GM23338 (cell line): ENCODE measurements at regions not wholly inside any gene's neighbourhood (a gene's known extent, or its start where the extent isn't known, plus 50 kb on each side); places are given as distances from the start of the nearest gene placed in this dataset.

Source experiments
- ATAC-seq: fragments of 200-7000 bp; cut with Tn5 transposase; 3 replicates; pipeline ENCODE4 v1.9.1; 2020
- DNase-seq: peaks from one replicate; pipeline ENCODE4 v3.0.0-alpha.2; 2015; ENCODE audit warnings: low spot score
- H2AFZ ChIP-seq: fragments of 200-600 bp; sonication (generic); 2 replicates; pipeline ENCODE4 v1.8.0; 2016; ENCODE audit warnings: antibody characterized with exemption, mild to moderate bottlenecking, moderate library complexity
- H3F3A ChIP-seq: fragments of 200-600 bp; sonication (generic); replicated peaks from 2 replicates; pipeline ENCODE4 v1.8.0; 2017; ENCODE audit warnings: antibody characterized with exemption, mixed run types, low read depth
- H3K27ac ChIP-seq: fragments of 200-600 bp; sonication (generic); 2 replicates; pipeline ENCODE4 v1.6.1; 2016; ENCODE audit warnings: low read depth
- H3K27me3 ChIP-seq: fragments of 200-600 bp; sonication (generic); 2 replicates; pipeline ENCODE4 v1.8.0; 2016; ENCODE audit warnings: mild to moderate bottlenecking, mixed run types, moderate library complexity; ENCODE audit not compliant: insufficient read depth
- H3K36me3 ChIP-seq: fragments of 200-600 bp; sonication (generic); 2 replicates; pipeline ENCODE4 v1.8.0; 2016; ENCODE audit warnings: mild to moderate bottlenecking; ENCODE audit not compliant: insufficient read depth
- H3K4me1 ChIP-seq: fragments of 200-600 bp; sonication (generic); 2 replicates; pipeline ENCODE4 v1.8.0; 2016; ENCODE audit warnings: mild to moderate bottlenecking, moderate library complexity; ENCODE audit not compliant: insufficient read depth
- H3K4me2 ChIP-seq: fragments of 200-600 bp; sonication (generic); 2 replicates; pipeline ENCODE4 v1.7.1; 2017; ENCODE audit warnings: mixed run types
- H3K4me3 ChIP-seq: fragments of 200-600 bp; sonication (generic); 2 replicates; pipeline ENCODE4 v1.6.1; 2016; ENCODE audit warnings: mixed run types
- H3K79me2 ChIP-seq: fragments of 200-600 bp; sonication (generic); replicated peaks from 2 replicates; pipeline ENCODE4 v1.8.0; 2017; ENCODE audit warnings: mild to moderate bottlenecking; ENCODE audit not compliant: insufficient read depth
- H3K9me2 ChIP-seq: fragments of 200-600 bp; sonication (generic); 2 replicates; pipeline ENCODE4 v1.8.0; 2017; ENCODE audit not compliant: insufficient read depth
- H4K20me1 ChIP-seq: fragments of 200-600 bp; sonication (generic); replicated peaks from 2 replicates; pipeline ENCODE4 v1.8.0; 2017; ENCODE audit warnings: mild to moderate bottlenecking; ENCODE audit not compliant: insufficient read depth
- H3K27ac Mint-ChIP-seq: 2 replicates; pipeline ENCODE4 v1.8.0; 2020; ENCODE audit warnings: inconsistent platforms, mild to moderate bottlenecking, moderate library complexity, mixed read lengths
- H3K27me3 Mint-ChIP-seq: 3 replicates; pipeline ENCODE4 v1.8.0; 2022; ENCODE audit warnings: low read depth, mild to moderate bottlenecking, moderate library complexity, mixed read lengths, inconsistent platforms; ENCODE audit not compliant: insufficient read depth, poor library complexity
- H3K36me3 Mint-ChIP-seq: 3 replicates; pipeline ENCODE4 v1.8.0; 2021; ENCODE audit warnings: low read depth, mild to moderate bottlenecking, inconsistent platforms, moderate library complexity, mixed read lengths
- H3K4me1 Mint-ChIP-seq: 3 replicates; pipeline ENCODE4 v1.8.0; 2020; ENCODE audit warnings: mild to moderate bottlenecking, inconsistent platforms, mixed read lengths
- H3K4me3 Mint-ChIP-seq: 3 replicates; pipeline ENCODE4 v1.8.0; 2021; ENCODE audit warnings: moderate library complexity, mild to moderate bottlenecking, inconsistent platforms, mixed read lengths
- H3K9me3 Mint-ChIP-seq: 3 replicates; pipeline ENCODE4 v1.8.0; 2020; ENCODE audit warnings: moderate library complexity, mild to moderate bottlenecking, inconsistent platforms, mixed read lengths
- CTCF ChIP-seq, 2 experiments: fragments of 200-600 bp in 1 of 2; sonication (generic) in 1 of 2; conservative IDR thresholded peaks; 2 replicates each; pipeline versions ENCODE4 v1.5.1 to v1.6.1; 2016 to 2017; ENCODE audit warnings: antibody characterized with exemption in 2 of 2, low read depth in 2 of 2, mild to moderate bottlenecking in 2 of 2, moderate library complexity in 1 of 2
- ETS1 ChIP-seq: IDR thresholded peaks from 2 replicates; pipeline ENCODE4 v1.6.1; 2016; ENCODE audit warnings: antibody characterized with exemption
- EZH2 ChIP-seq: fragments of 200-600 bp; sonication (generic); IDR thresholded peaks from one replicate; pipeline ENCODE4 v1.8.0; 2017; ENCODE audit warnings: antibody characterized with exemption, mild to moderate bottlenecking, low read depth; ENCODE audit not compliant: unreplicated experiment
- NANOG ChIP-seq: IDR thresholded peaks from 2 replicates; pipeline ENCODE4 v1.6.1; 2016; ENCODE audit warnings: antibody characterized with exemption, borderline replicate concordance
- REST ChIP-seq: IDR thresholded peaks from one replicate; pipeline ENCODE4 v1.6.1; 2018; ENCODE audit warnings: antibody characterized with exemption; ENCODE audit not compliant: unreplicated experiment
- STAT1 ChIP-seq: IDR thresholded peaks from one replicate; pipeline ENCODE4 v1.6.1; 2016; ENCODE audit warnings: antibody characterized with exemption; ENCODE audit not compliant: unreplicated experiment
- ZNF114 ChIP-seq: fragments of 250-450 bp; sonication (Bioruptor Pico); IDR thresholded peaks from 2 replicates; pipeline ENCODE4 v1.5.0; 2020; ENCODE audit warnings: mild to moderate bottlenecking, moderate library complexity
- ZNF462 ChIP-seq: fragments of 250-450 bp; sonication (Bioruptor Pico); IDR thresholded peaks from 2 replicates; pipeline ENCODE4 v1.5.0; 2020; ENCODE audit warnings: mild to moderate bottlenecking, moderate library complexity

- TF ChIP-seq ZNF462 (CRISPR knock-in tag) (no peak), REST (no peak), EZH2 (no peak), STAT1 (no peak)
These were observed 72.6 kb downstream of the EBLN2 start (continued) for GRCh38 chr3:73134034-73134433.

GRCh38 chr3:73136941-73137340, 75.5 kb downstream of the EBLN2 start:
- Histone ChIP-seq H3F3A (no peaks in the 10 kb centered on the region), H3K27me3 (no peaks in the 10 kb centered on the region), H3K9me2 (no peaks in the 10 kb centered on the region), H3K4me3 (no peak overlapping the region), H4K20me1 (no peaks in the 10 kb centered on the region), H3K4me2 (no peak overlapping the region), H3K4me1 (no peaks in the 10 kb centered on the region), H2AFZ (no peak overlapping the region), H3K36me3 (no peaks in the 10 kb centered on the region), H3K79me2 (no peaks in the 10 kb centered on the region), H3K27ac (no peak overlapping the region)
- no peaks in the 10 kb centered on the region for H3K9me3 Mint-ChIP-seq
- ATAC-seq (no peak), DNase-seq (no peak)
- no peaks in the 10 kb centered on the region for H3K36me3 Mint-ChIP-seq
- H3K4me3 Mint-ChIP-seq, result no peak overlapping the region
- no peaks in the 10 kb centered on the region for H3K4me1 Mint-ChIP-seq
- no peak overlapping the region for H3K27ac Mint-ChIP-seq
- H3K27me3 Mint-ChIP-seq, result no peaks in the 10 kb centered on the region
- TF ChIP-seq ZNF114 (CRISPR knock-in tag) (no peak), EZH2 (no peak), STAT1 (no peak), NANOG (no peak), REST (no peak), CTCF (conservative IDR thresholded peaks at IDR 0.05; ENCODE audit: low read depth in 2 of 2) (no peak), ETS1 (no peak)
